Astrocyte (in vitro differentiated cells and primary cell): ENCODE measurements at regions not wholly inside any gene's neighbourhood (a gene's known extent, or its start where the extent isn't known, plus 50 kb on each side); places are given as distances from the start of the nearest gene placed in this dataset.

ENCODE experiments used
- CTCF ChIP-seq: IDR thresholded peaks from 2 replicates; pipeline ENCODE4 v1.5.1; 2011; ENCODE audit warnings: low read depth, mild to moderate bottlenecking, inconsistent platforms, low read length, moderate library complexity; ENCODE audit not compliant: insufficient read depth
- EZH2 ChIP-seq: IDR thresholded peaks from 2 replicates; pipeline ENCODE4 v1.6.1; 2012; ENCODE audit warnings: mild to moderate bottlenecking, low read length, inconsistent platforms; ENCODE audit not compliant: insufficient read depth

GRCh38 chr4:57318703-57319102, 208.5 kb upstream of the IGFBP7 start:
- TF ChIP-seq CTCF (no peak), EZH2 (no peak)
